B cell (primary cell): ENCODE measurements at regions not wholly inside any gene's neighbourhood (a gene's known extent, or its start where the extent isn't known, plus 50 kb on each side); places are given as distances from the start of the nearest gene placed in this dataset.

Experiments used
- ATAC-seq: fragments of 200-7000 bp; cut with Tn5 transposase; one replicate; pipeline ENCODE4 v1.10.0; 2021; ENCODE audit warnings: low read depth, mild to moderate bottlenecking, moderate number of reproducible peaks, moderate library complexity
- CTCF ChIA-PET: fragments of 350-600 bp; sonication (Branson Sonifier 250); formaldehyde crosslinking; loops from one replicate; lab custom pipeline; 2021; ENCODE audit warnings: antibody characterized with exemption, inconsistent platforms; lab: Charles Lee
- POLR2A ChIA-PET: fragments of 350-600 bp; sonication (Branson Sonifier 250); formaldehyde crosslinking; loops from one replicate; lab custom pipeline; 2021; ENCODE audit warnings: antibody characterized with exemption; lab: Charles Lee
- DNase-seq: peaks from one replicate; pipeline ENCODE4 v3.0.0; 2013
- H2AFZ ChIP-seq: 2 replicates; pipeline ENCODE4 v1.6.1; 2012; ENCODE audit warnings: mild to moderate bottlenecking, low read depth, low read length; ENCODE audit not compliant: insufficient read depth, poor library complexity, severe bottlenecking
- H3K27ac ChIP-seq, 2 donors: 1 replicate in 1 of 2; 2 replicates in 1 of 2; pipeline ENCODE4 v1.5.1; 2012 to 2013; ENCODE audit warnings: low read length in 2 of 2, mild to moderate bottlenecking in 2 of 2, moderate library complexity in 1 of 2
- H3K27me3 ChIP-seq, 4 experiments: fragments of 200-600 bp in 1 of 4; sonication (generic) in 1 of 4; replicated peaks in 1 of 4; 1 replicate in 2 of 4; 2 replicates in 2 of 4; pipeline versions ENCODE4 v1.6.1 to v1.7.0; 2013 to 2016; ENCODE audit warnings: low read length in 3 of 4, mild to moderate bottlenecking in 2 of 4, mixed read lengths in 1 of 4, moderate library complexity in 1 of 4; ENCODE audit not compliant: insufficient read depth in 4 of 4, control insufficient read depth in 3 of 4; ENCODE audit errors: control extremely low read depth in 1 of 4
- H3K36me3 ChIP-seq, 2 experiments: replicated peaks in 1 of 2; 1 replicate in 1 of 2; 2 replicates in 1 of 2; pipeline versions ENCODE4 v1.6.1 to v1.7.1; 2013; ENCODE audit warnings: low read length in 1 of 2; ENCODE audit not compliant: insufficient read depth in 2 of 2, control insufficient read depth in 1 of 2; ENCODE audit errors: control extremely low read depth in 1 of 2, extremely low read depth in 1 of 2
- H3K4me1 ChIP-seq, 2 donors: fragments of 200-600 bp in 1 of 2; sonication (generic) in 1 of 2; 1 replicate in 1 of 2; 2 replicates in 1 of 2; pipeline versions ENCODE4 v1.5.1 to v1.6.1; 2013 to 2017; ENCODE audit warnings: low read length in 2 of 2; ENCODE audit not compliant: control insufficient read depth in 2 of 2, insufficient read depth in 2 of 2
- H3K4me2 ChIP-seq: replicated peaks from 2 replicates; pipeline ENCODE3; 2012; ENCODE audit warnings: mild to moderate bottlenecking, low read depth, low read length; ENCODE audit not compliant: poor library complexity, severe bottlenecking
- H3K4me3 ChIP-seq, 5 experiments: fragments of 200-600 bp in 1 of 5; sonication (generic) in 1 of 5; 1 replicate in 3 of 5; 2 replicates in 2 of 5; pipeline versions ENCODE4 v1.5.1 to v1.7.0; 2011 to 2016; ENCODE audit warnings: low read length in 4 of 5, mild to moderate bottlenecking in 4 of 5, low read depth in 2 of 5, control low read depth in 1 of 5, moderate library complexity in 1 of 5; ENCODE audit not compliant: insufficient read depth in 1 of 5; ENCODE audit errors: control extremely low read depth in 1 of 5, extremely low read depth in 1 of 5
- H3K79me2 ChIP-seq: fragments of 200-600 bp; sonication (generic); one replicate; pipeline ENCODE4 v1.6.0; 2016; ENCODE audit warnings: low read length; ENCODE audit not compliant: control insufficient read depth, insufficient read depth
- H3K9ac ChIP-seq: fragments of 200-600 bp; sonication (generic); 2 replicates; pipeline ENCODE4 v1.6.1; 2017; ENCODE audit warnings: mild to moderate bottlenecking, low read length, moderate library complexity
- H3K9me3 ChIP-seq, 3 donors: one replicate each; pipeline versions ENCODE4 v1.6.1 to v1.7.1; 2013; ENCODE audit warnings: low read length in 2 of 3; ENCODE audit not compliant: control insufficient read depth in 2 of 3, insufficient read depth in 1 of 3; ENCODE audit errors: control extremely low read depth in 1 of 3
- H4K20me1 ChIP-seq: 2 replicates; pipeline ENCODE4 v1.6.0; 2012; ENCODE audit warnings: mild to moderate bottlenecking, low read length; ENCODE audit not compliant: insufficient read depth, control insufficient read depth, poor library complexity, severe bottlenecking
- H3K27ac Mint-ChIP-seq: one replicate; pipeline ENCODE4 v1.8.0; 2021; ENCODE audit warnings: mixed read lengths
- H3K27me3 Mint-ChIP-seq: one replicate; pipeline ENCODE4 v1.8.0; 2021; ENCODE audit warnings: mixed read lengths
- H3K4me1 Mint-ChIP-seq: one replicate; pipeline ENCODE4 v1.8.0; 2021; ENCODE audit warnings: mixed read lengths
- H3K4me3 Mint-ChIP-seq: one replicate; pipeline ENCODE4 v1.8.0; 2021; ENCODE audit warnings: mixed read lengths
- H3K9me3 Mint-ChIP-seq: one replicate; pipeline ENCODE4 v1.8.0; 2022; ENCODE audit warnings: mixed read lengths; ENCODE audit not compliant: insufficient read depth
- EZH2 ChIP-seq: IDR thresholded peaks from 2 replicates; pipeline ENCODE4 v1.6.1; 2012; ENCODE audit warnings: borderline replicate concordance, low read depth, mild to moderate bottlenecking, moderate library complexity, low read length; ENCODE audit not compliant: insufficient read depth, poor library complexity, severe bottlenecking
- WGBS: methylation state at CpG from one replicate; pipeline ENCODE4 v1.1.5; 2013; ENCODE audit warnings: missing lambda C conversion rate; ENCODE audit not compliant: insufficient coverage; 5-methylcytosine and 5-hydroxymethylcytosine counted together
- intact Hi-C: fragments of 100-400 bp; cut with micrococcal nuclease; formaldehyde crosslinking; loops from one replicate; pipeline ENCODE4 v1.10.0; 2022
- TF ChIP-seq, protein P1 (sequence below): fragments of 200-600 bp; IDR thresholded peaks from one replicate; pipeline ENCODE4 v1.8.0; 2022; ENCODE audit warnings: antibody characterized with exemption, mild to moderate bottlenecking

DNA sequence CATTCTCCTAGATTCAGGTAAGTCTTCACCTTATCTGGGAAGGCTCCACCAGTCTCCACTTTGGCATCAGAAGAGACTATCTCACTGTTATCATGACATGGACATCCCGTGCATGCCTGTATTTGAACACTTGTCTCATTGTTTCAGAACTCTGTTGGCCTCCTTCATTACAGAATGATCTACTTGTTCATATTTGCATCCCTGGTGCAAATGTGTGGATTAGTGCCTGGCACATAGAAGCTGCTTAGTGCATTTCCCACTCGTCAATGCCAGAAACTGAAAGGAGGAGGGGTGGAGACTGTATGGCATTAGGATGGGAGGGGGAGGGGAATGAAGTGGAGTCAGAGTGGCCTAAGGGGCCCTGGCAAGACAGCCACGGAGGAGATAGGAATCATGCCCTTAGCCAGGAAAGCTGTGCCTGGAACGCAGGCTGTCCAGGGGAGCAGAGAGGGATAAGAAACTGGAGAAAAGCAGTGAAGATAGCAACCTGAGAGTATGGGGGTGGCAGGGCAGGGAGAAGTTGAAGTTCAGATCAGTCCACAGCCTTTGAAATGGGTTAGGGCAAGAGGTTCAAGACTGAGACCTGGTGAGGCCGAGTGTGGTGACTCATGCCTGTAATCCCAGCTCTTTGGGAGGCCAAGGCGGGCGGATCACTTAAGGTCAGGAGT, 53.8 kb upstream of the CAPRIN1 start:
- H3K4me2 ChIP-seq: peak overlapping the region; percentile 26
- ChIA-PET CTCF (interaction anchor here (0.7 to 2.8 kb wide), 29 partner anchors 8 to 503 kb away, joined by 3 to 28 read pairs (median 5); partner anchors contain the start of genes ABTB2, CAPRIN1 and NAT10), POLR2A (no interaction called here)
- DNase-seq (no peak), ATAC-seq (no peak)
- H3K79me2 ChIP-seq: no peaks in the 10 kb centered on the region
- 83% methylated on average over 6 of the region's 7 CpGs for WGBS
- H3K4me3 ChIP-seq: no peak overlapping the region
- intact Hi-C loops: loop anchor here (1.0 to 5.0 kb wide), 6 partner anchors 53 to 496 kb away; partner anchors contain the start of genes CAPRIN1 and NAT10
- peaks cover 0 to 7% (median 0%) of the 10 kb centered on the region in 3 donors for H3K9me3 ChIP-seq
- no peaks in the 10 kb centered on the region for H3K36me3 ChIP-seq
- H3K9me3 Mint-ChIP-seq: no peaks in the 10 kb centered on the region
- H4K20me1 ChIP-seq: no peaks in the 10 kb centered on the region
- H2AFZ ChIP-seq: peak overlapping the region; percentile 55
- TF ChIP-seq, protein P1, sequence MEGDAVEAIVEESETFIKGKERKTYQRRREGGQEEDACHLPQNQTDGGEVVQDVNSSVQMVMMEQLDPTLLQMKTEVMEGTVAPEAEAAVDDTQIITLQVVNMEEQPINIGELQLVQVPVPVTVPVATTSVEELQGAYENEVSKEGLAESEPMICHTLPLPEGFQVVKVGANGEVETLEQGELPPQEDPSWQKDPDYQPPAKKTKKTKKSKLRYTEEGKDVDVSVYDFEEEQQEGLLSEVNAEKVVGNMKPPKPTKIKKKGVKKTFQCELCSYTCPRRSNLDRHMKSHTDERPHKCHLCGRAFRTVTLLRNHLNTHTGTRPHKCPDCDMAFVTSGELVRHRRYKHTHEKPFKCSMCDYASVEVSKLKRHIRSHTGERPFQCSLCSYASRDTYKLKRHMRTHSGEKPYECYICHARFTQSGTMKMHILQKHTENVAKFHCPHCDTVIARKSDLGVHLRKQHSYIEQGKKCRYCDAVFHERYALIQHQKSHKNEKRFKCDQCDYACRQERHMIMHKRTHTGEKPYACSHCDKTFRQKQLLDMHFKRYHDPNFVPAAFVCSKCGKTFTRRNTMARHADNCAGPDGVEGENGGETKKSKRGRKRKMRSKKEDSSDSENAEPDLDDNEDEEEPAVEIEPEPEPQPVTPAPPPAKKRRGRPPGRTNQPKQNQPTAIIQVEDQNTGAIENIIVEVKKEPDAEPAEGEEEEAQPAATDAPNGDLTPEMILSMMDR: no peak
- TF ChIP-seq EZH2: no peak
- no peak overlapping the region for H3K27ac ChIP-seq
- no peak overlapping the region for H3K4me3 Mint-ChIP-seq
- peaks cover 0 to 27% (median 13%) of the 10 kb centered on the region in 4 experiments for H3K27me3 ChIP-seq
- no peak overlapping the region for H3K9ac ChIP-seq
- peaks cover 23% of the 10 kb centered on the region for H3K27me3 Mint-ChIP-seq
- peaks cover 8 to 13% of the 10 kb centered on the region in 2 donors for H3K4me1 ChIP-seq
- peaks cover 13% of the 10 kb centered on the region for H3K4me1 Mint-ChIP-seq
- no peak overlapping the region for H3K27ac Mint-ChIP-seq
